GM18502 (cell line): ENCODE measurements at regions not wholly inside any gene's neighbourhood (a gene's known extent, or its start where the extent isn't known, plus 50 kb on each side); places are given as distances from the start of the nearest gene placed in this dataset.
A peak's percentile ranks its signal among the peaks of the same experiment; 100 is the strongest.

Source experiments
- ATAC-seq: cut with Tn5 transposase; IDR thresholded peaks from one replicate; pipeline ENCODE4 v1.9.1; 2021; ENCODE audit warnings: mild to moderate bottlenecking; ENCODE audit not compliant: unreplicated experiment, poor library complexity

DNA sequence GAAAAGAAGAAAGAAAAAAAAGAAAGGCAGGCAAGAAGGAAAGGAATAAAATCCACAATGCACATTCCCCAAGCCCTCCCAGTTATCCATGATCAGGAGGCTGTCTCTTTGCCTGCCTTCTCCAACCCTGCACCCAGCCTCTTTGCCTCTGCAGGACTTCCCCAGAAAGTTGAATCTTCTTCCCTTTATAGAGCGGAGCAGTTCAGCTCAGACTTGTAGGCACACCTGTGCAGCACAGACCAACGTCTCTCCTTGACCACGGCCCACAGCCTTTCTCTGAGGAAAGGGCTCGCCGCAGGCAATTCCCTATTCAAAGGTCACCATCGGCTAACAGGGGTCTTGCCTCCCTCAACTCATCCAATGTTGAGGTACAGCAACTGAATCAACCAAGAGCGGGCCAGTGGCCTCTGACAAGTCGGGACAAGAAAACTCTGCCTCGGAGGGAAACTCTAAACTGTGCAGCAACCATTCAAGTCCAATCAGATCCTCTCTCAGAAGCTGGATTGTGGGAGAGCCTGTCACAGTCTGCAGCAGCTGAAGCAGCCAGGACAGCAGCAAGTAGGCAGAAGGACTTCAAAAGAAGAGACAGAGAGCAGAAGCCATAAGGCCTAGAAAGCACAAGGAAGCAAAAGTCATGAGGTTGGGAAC lies 529.2 kb upstream of the JARID2 start:
- ATAC-seq = no peak

DNA sequence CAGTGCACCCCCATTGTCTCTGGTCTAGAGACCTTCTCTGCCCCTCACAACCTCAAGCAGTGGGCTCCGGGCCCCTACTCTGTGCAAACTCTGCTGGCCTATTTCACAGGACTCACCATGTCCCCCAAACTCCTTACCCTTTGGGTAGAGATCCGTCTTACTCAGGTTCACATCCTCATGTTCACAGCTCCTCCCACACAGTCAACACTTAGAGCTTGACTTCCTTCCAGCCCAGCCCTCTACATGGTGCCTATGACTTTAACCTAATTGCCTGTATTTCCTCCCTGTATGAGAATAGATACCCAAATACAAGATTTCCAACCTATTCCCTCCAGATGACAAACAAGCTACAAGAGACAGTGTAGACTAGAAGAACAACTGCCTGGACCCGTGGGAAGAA lies 528.6 kb upstream of the JARID2 start:
- no peak for ATAC-seq

- no peak for ATAC-seq
Observed at GRCh38 chr6:14718861-14719260, 527.0 kb upstream of the JARID2 start.

DNA sequence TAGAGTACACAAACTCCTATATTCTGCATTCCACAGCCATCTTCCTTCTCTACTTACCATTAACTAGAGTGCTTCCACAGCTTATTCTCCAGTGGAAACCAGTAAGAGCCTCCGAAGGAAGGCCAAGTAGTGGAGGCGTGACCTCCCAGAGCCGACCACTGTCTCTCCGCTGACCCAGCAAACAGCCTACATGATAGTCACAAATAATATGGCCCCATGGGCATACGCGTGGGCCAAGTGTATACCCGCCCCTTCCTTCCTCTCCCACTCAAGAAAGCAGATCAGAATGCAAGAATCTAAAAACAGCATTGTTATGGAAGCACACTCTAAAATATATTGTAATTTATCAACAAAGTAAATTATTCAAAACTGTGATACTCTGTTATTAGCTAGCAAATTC lies 526.6 kb upstream of the JARID2 start:
- no peak for ATAC-seq

- ATAC-seq = no peak
Observed at GRCh38 chr6:14720411-14721102, 525.3 kb upstream of the JARID2 start.

DNA sequence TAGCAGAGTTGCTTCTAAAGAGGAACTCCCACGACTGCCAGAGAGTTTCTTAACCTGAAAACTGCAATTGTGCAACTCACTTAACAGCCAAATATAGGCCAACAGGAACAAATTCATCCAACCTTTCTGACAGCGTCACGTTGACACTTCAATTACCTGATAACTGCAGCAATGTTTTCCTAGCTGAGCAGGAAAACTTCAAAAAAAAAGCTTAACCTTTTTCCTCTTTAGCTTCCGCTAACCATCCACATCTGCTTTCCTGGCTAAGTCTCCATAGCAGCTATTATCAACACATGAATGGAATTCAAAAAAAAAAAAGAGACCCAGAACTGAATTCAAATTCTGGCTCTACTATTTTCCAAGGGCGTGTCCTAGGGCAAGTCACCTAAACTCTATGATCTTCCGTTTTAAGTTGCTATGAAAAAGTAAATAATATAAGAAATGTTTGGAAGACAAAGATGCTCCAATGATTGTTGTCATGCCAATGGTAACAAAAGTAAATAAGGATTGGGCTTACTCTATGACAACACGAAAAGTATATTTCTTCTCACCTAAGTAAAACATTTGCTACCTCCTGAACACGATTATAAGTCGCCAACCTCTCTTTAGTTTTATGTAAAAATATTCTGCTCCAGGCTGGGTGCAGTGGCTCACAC lies 524.6 kb upstream of the JARID2 start:
- no peak for ATAC-seq

GRCh38 chr6:14722001-14722562 lies 523.8 kb upstream of the JARID2 start:
- no peak for ATAC-seq

- no peak for ATAC-seq
Observed at GRCh38 chr6:14722704-14723103, 523.2 kb upstream of the JARID2 start.

- no peak for ATAC-seq
Observed at GRCh38 chr6:14723535-14724086, 522.3 kb upstream of the JARID2 start.

DNA sequence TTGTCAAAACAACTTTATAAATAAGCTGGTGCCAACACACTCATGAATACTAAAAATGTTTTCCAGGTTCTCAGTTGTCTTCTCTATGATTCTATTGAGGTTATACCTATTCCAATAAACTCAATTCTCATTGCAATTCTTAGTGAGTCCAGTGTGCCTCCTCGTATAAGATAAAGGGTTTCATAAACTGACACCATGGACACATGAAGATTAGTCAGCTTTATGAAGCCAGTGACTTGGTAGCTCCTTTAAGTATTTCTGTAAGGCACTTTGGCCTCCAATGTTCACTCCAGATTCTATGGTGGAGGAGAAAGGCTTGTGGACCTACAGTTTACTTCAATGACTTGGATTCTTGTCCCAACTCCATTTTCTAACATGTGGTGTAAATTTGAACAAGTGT lies 521.3 kb upstream of the JARID2 start:
- no peak for ATAC-seq

GRCh38 chr6:14726816-14727493 lies 518.9 kb upstream of the JARID2 start:
- no peak for ATAC-seq

- no peak for ATAC-seq
Observed at GRCh38 chr6:14727494-14728395, 518.1 kb upstream of the JARID2 start.

DNA sequence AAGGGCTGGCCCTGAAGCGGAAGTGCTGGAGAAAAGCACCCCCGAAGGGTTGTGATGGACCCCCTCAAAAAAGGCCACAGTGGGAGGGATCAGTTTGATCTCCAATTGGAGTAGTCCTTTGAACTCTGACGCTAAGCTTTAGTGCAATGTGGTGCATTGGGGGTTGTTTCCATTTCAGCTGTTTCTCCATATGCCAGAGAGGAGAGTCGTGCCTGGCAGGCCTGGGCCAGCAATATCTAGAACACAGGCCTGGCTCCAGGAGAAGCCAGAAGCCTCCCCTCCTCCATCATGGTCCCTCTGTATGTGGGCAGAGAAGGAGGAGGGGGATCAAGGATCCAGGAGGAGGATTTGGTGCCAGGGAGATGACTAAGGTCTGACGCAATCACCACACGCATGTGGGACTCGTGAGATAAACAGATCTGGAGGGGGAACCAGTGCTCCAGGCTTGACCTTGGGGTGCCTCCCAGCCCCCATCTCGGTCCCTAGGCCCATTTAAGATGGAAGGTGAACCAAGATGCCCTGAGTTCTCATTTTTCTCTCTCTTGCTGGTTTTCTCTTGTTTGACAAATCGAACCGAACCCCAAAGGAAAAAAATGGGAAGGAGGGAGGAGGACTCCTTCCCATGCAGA lies 517.4 kb upstream of the JARID2 start:
- no peak for ATAC-seq

GRCh38 chr6:14729129-14729871 lies 516.6 kb upstream of the JARID2 start:
- ATAC-seq = peak; percentile 74

- ATAC-seq = no peak
Observed at GRCh38 chr6:14730654-14731053, 515.2 kb upstream of the JARID2 start.

- no peak for ATAC-seq
Observed at GRCh38 chr6:14731611-14732010, 514.3 kb upstream of the JARID2 start.

DNA sequence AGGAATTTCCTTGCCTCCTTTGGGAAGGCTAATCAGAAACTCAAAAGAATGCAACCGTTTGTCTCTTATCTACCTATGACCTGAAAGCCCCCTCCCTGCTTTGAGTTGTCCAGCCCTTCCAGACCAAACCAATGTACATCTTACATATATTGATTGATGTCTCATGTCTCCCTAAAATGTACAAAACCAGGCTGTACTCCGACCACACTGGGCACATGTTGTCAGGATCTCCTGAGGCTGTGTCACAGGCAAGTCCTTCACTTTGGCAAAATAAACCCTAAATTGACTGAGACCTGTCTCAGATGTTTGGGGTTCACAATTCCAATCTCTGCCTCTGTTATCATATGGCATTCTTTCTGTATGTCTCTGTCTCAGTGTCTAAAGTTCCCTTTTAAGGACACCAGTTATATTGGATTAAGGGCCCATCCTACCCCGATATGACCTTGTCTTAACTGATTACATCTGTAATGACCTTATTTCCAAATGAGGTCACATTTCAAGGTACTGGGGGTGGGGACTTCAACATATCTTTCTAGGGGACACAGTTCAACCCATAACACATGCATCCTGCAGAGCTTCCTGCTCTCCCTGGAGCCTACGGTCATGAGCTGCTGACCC lies 513.5 kb upstream of the JARID2 start:
- no peak for ATAC-seq
